ENCODE measurements at regions not wholly inside any gene's neighbourhood (a gene's known extent, or its start where the extent isn't known, plus 50 kb on each side); places are given as distances from the start of the nearest gene placed in this dataset.

GRCh38 chr18:41207706-41208105 is 747.3 kb upstream of the PIK3C3 start:
- Histone ChIP-seq H4K20me1 (ENCODE audit: control insufficient read depth, insufficient read depth, low read depth, low read length) (no peaks in the 10 kb centered on the region), H3K27me3 (ENCODE audit: control insufficient read depth, low read length) (no peaks in the 10 kb centered on the region), H3K4me3 (ENCODE audit: low read length) (no peak overlapping the region), H3K4me1 (ENCODE audit: control insufficient read depth, low read length) (no peaks in the 10 kb centered on the region), H3K9me2 (replicated peaks; ENCODE audit: control insufficient read depth, low read length) (no peaks in the 10 kb centered on the region), H3K36me3 (ENCODE audit: control insufficient read depth, low read length) (no peaks in the 10 kb centered on the region), H3K9me3 (ENCODE audit: control insufficient read depth, insufficient read depth, low read length) (no peaks in the 10 kb centered on the region), H3K27ac (ENCODE audit: low read depth, low read length) (no peak overlapping the region), H3K4me2 (ENCODE audit: low read length) (no peak overlapping the region), H3F3A (ENCODE audit: control insufficient read depth, insufficient read depth) (no peaks in the 10 kb centered on the region), H3K79me2 (ENCODE audit: control insufficient read depth, low read length) (no peaks in the 10 kb centered on the region)
- TF ChIP-seq, protein P1, sequence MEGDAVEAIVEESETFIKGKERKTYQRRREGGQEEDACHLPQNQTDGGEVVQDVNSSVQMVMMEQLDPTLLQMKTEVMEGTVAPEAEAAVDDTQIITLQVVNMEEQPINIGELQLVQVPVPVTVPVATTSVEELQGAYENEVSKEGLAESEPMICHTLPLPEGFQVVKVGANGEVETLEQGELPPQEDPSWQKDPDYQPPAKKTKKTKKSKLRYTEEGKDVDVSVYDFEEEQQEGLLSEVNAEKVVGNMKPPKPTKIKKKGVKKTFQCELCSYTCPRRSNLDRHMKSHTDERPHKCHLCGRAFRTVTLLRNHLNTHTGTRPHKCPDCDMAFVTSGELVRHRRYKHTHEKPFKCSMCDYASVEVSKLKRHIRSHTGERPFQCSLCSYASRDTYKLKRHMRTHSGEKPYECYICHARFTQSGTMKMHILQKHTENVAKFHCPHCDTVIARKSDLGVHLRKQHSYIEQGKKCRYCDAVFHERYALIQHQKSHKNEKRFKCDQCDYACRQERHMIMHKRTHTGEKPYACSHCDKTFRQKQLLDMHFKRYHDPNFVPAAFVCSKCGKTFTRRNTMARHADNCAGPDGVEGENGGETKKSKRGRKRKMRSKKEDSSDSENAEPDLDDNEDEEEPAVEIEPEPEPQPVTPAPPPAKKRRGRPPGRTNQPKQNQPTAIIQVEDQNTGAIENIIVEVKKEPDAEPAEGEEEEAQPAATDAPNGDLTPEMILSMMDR (IDR thresholded peaks at IDR 0.05; ENCODE audit: low read depth, low read length, poor library complexity, severe bottlenecking) = no peak
- TF ChIP-seq EZH2phosphoT487 (IDR thresholded peaks at IDR 0.05; ENCODE audit: borderline replicate concordance, low read length) = no peak

- Histone ChIP-seq H3K9me2 (replicated peaks; ENCODE audit: control insufficient read depth, low read length) (no peaks in the 10 kb centered on the region), H3K27me3 (ENCODE audit: control insufficient read depth, low read length) (no peaks in the 10 kb centered on the region), H4K20me1 (ENCODE audit: control insufficient read depth, insufficient read depth, low read depth, low read length) (no peaks in the 10 kb centered on the region), H3F3A (ENCODE audit: control insufficient read depth, insufficient read depth) (no peaks in the 10 kb centered on the region), H3K9me3 (ENCODE audit: control insufficient read depth, insufficient read depth, low read length) (no peaks in the 10 kb centered on the region), H3K79me2 (ENCODE audit: control insufficient read depth, low read length) (no peaks in the 10 kb centered on the region), H3K4me1 (ENCODE audit: control insufficient read depth, low read length) (no peaks in the 10 kb centered on the region), H3K4me2 (ENCODE audit: low read length) (no peak overlapping the region), H3K4me3 (ENCODE audit: low read length) (no peak overlapping the region), H3K36me3 (ENCODE audit: control insufficient read depth, low read length) (no peaks in the 10 kb centered on the region), H3K27ac (ENCODE audit: low read depth, low read length) (no peak overlapping the region)
- TF ChIP-seq EZH2phosphoT487 (IDR thresholded peaks at IDR 0.05; ENCODE audit: borderline replicate concordance, low read length) = no peak
- TF ChIP-seq, protein P1 (IDR thresholded peaks at IDR 0.05; ENCODE audit: low read depth, low read length, poor library complexity, severe bottlenecking) = no peak
These were observed 748.6 kb upstream of the PIK3C3 start for GRCh38 chr18:41206341-41206830.

DNA sequence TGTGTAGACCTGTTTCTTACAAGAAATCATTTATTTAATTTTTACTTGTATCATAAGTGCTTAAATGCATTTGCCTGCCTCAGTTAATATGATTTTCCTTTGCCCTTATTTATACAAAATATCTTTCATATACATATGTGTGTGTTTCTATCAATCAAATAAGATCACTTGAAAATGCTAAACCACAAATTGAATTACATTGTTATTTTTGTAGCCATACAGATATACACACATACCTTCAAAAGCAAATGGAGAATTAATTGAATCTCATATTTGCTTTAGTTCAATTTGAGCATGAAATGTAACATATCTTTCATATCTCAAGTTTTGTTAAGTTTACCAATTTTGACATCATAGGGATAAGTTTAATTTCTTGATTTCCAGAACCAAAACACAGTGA is 755.8 kb upstream of the PIK3C3 start:
- Histone ChIP-seq H3F3A (ENCODE audit: control insufficient read depth, insufficient read depth) (no peaks in the 10 kb centered on the region), H4K20me1 (ENCODE audit: control insufficient read depth, insufficient read depth, low read depth, low read length) (no peaks in the 10 kb centered on the region), H3K79me2 (ENCODE audit: control insufficient read depth, low read length) (no peaks in the 10 kb centered on the region), H3K27ac (ENCODE audit: low read depth, low read length) (no peak overlapping the region), H3K4me2 (ENCODE audit: low read length) (no peak overlapping the region), H3K9me2 (replicated peaks; ENCODE audit: control insufficient read depth, low read length) (no peaks in the 10 kb centered on the region), H3K4me1 (ENCODE audit: control insufficient read depth, low read length) (no peaks in the 10 kb centered on the region), H3K4me3 (ENCODE audit: low read length) (no peak overlapping the region), H3K27me3 (ENCODE audit: control insufficient read depth, low read length) (no peaks in the 10 kb centered on the region), H3K9me3 (ENCODE audit: control insufficient read depth, insufficient read depth, low read length) (no peaks in the 10 kb centered on the region), H3K36me3 (ENCODE audit: control insufficient read depth, low read length) (no peaks in the 10 kb centered on the region)
- TF ChIP-seq, protein P1 (IDR thresholded peaks at IDR 0.05; ENCODE audit: low read depth, low read length, poor library complexity, severe bottlenecking) = no peak
- TF ChIP-seq EZH2phosphoT487 (IDR thresholded peaks at IDR 0.05; ENCODE audit: borderline replicate concordance, low read length) = no peak

Measured in DOHH2 (cell line).